ENCODE measurements at regions not wholly inside any gene's neighbourhood (a gene's known extent, or its start where the extent isn't known, plus 50 kb on each side); places are given as distances from the start of the nearest gene placed in this dataset.

DNA sequence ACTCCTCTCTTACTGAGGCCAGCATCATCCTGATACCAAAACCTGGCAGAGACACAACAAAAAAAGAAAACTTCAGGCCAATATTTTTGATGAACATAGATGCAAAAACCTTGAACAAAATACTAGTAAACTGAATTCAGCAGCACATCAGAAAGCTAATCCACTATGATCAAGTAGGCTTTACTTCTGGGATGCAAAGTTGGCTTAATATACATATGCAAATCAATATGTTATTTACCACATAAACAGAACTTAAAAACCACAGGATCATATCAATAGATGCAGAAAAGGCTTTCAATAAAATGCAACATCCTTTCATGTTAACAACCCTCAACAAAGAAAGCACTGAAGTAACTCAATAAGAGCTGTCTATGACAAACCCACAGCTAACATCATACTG, 414.5 kb upstream of the MCTP2 start:
- Histone ChIP-seq H3K9ac (ENCODE audit: low read length) (no peak overlapping the region), H3K9me3 (ENCODE audit: control insufficient read depth in 1 of 2, insufficient read depth in 1 of 2, low read depth in 1 of 2, low read length in 2 of 2) (peaks cover 0 to 7% of the 10 kb centered on the region in 2 experiments; a peak in 1 of 4 replicates), H3K9me2 (ENCODE audit: insufficient read depth) (no peaks in the 10 kb centered on the region), H3K27ac (ENCODE audit: low read depth, low read length) (no peak overlapping the region), H3K27me3 (ENCODE audit: insufficient read depth, low read length) (no peaks in the 10 kb centered on the region), H3K79me2 (ENCODE audit: insufficient read depth, low read length) (no peaks in the 10 kb centered on the region), H2AFZ (ENCODE audit: low read depth, low read length, poor library complexity, severe bottlenecking) (no peak overlapping the region), H4K20me1 (ENCODE audit: insufficient read depth) (no peaks in the 10 kb centered on the region), H3K36me3 (ENCODE audit: control insufficient read depth in 1 of 2, insufficient read depth in 2 of 2, low read length in 2 of 2) (no peaks in the 10 kb centered on the region), H3K4me2 (ENCODE audit: low read length) (no peak overlapping the region), H3K4me3 (replicated peaks in 1 of 2; ENCODE audit: low read depth in 1 of 2, low read length in 2 of 2) (no peak overlapping the region), H3K4me1 (ENCODE audit: control insufficient read depth in 1 of 2, insufficient read depth in 2 of 2, low read length in 2 of 2) (no peaks in the 10 kb centered on the region)
- no peak for DNase-seq (ENCODE audit: low read depth, low spot score)
- CTCF ChIA-PET: no interaction called here
- POLR2A ChIA-PET: no interaction called here
- RAD21 ChIA-PET (ENCODE audit: low non-redundant PET in 1 of 2, low total read pairs in 2 of 2, uncharacterized antibody in 2 of 2, unreplicated experiment in 2 of 2): no interaction called here
- ATAC-seq: no peak
- BruUV-seq (replicated peaks): no TSS peak
- intact Hi-C loops (cut with micrococcal nuclease): no loop called here
- TF ChIP-seq, protein P1, sequence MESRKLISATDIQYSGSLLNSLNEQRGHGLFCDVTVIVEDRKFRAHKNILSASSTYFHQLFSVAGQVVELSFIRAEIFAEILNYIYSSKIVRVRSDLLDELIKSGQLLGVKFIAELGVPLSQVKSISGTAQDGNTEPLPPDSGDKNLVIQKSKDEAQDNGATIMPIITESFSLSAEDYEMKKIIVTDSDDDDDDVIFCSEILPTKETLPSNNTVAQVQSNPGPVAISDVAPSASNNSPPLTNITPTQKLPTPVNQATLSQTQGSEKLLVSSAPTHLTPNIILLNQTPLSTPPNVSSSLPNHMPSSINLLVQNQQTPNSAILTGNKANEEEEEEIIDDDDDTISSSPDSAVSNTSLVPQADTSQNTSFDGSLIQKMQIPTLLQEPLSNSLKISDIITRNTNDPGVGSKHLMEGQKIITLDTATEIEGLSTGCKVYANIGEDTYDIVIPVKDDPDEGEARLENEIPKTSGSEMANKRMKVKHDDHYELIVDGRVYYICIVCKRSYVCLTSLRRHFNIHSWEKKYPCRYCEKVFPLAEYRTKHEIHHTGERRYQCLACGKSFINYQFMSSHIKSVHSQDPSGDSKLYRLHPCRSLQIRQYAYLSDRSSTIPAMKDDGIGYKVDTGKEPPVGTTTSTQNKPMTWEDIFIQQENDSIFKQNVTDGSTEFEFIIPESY (IDR thresholded peaks at IDR 0.05; ENCODE audit: extremely low read depth, insufficient replicate concordance, low read length): no peak
- TF ChIP-seq REST (IDR thresholded peaks at IDR 0.05; ENCODE audit: low read depth): no peak
- no peak for TF ChIP-seq CEBPB (IDR thresholded peaks at IDR 0.05; ENCODE audit: low read depth)
- no peak for TF ChIP-seq EZH2phosphoT487 (IDR thresholded peaks at IDR 0.05; ENCODE audit: borderline replicate concordance)
- no peak for TF ChIP-seq ATF3 (IDR thresholded peaks at IDR 0.05)
- TF ChIP-seq, protein P2, sequence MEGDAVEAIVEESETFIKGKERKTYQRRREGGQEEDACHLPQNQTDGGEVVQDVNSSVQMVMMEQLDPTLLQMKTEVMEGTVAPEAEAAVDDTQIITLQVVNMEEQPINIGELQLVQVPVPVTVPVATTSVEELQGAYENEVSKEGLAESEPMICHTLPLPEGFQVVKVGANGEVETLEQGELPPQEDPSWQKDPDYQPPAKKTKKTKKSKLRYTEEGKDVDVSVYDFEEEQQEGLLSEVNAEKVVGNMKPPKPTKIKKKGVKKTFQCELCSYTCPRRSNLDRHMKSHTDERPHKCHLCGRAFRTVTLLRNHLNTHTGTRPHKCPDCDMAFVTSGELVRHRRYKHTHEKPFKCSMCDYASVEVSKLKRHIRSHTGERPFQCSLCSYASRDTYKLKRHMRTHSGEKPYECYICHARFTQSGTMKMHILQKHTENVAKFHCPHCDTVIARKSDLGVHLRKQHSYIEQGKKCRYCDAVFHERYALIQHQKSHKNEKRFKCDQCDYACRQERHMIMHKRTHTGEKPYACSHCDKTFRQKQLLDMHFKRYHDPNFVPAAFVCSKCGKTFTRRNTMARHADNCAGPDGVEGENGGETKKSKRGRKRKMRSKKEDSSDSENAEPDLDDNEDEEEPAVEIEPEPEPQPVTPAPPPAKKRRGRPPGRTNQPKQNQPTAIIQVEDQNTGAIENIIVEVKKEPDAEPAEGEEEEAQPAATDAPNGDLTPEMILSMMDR (IDR thresholded peaks at IDR 0.05 in 2 of 3, conservative IDR thresholded peaks at IDR 0.05 in 1 of 3; ENCODE audit: borderline replicate concordance in 1 of 3, insufficient read depth in 1 of 3, low read depth in 2 of 3, low read length in 2 of 3): no peak
- TF ChIP-seq CBX3 (IDR thresholded peaks at IDR 0.05; ENCODE audit: low read depth): no peak
- TF ChIP-seq EGR1 (IDR thresholded peaks at IDR 0.05; ENCODE audit: low read depth): no peak
- TF ChIP-seq SP1 (IDR thresholded peaks at IDR 0.05; ENCODE audit: low read depth): no peak
- TF ChIP-seq SRF (IDR thresholded peaks at IDR 0.05; ENCODE audit: low read depth): no peak
- TF ChIP-seq POLR2A (IDR thresholded peaks at IDR 0.05; ENCODE audit: borderline replicate concordance, extremely low read depth, insufficient read depth, insufficient read length): no peak
- TF ChIP-seq YY1 (IDR thresholded peaks at IDR 0.05; ENCODE audit: extremely low read depth, insufficient replicate concordance, low read depth, low read length): no peak
- no peak for TF ChIP-seq ZNF274 (IDR thresholded peaks at IDR 0.05; ENCODE audit: low read depth, low read length)
- no peak for TF ChIP-seq FOSL1 (IDR thresholded peaks at IDR 0.05; ENCODE audit: low read depth)
- no peak for TF ChIP-seq ZFX (IDR thresholded peaks at IDR 0.05)
- TF ChIP-seq SIN3A (IDR thresholded peaks at IDR 0.05; ENCODE audit: low read depth): no peak
